GM12864 (cell line): ENCODE measurements at regions not wholly inside any gene's neighbourhood (a gene's known extent, or its start where the extent isn't known, plus 50 kb on each side); places are given as distances from the start of the nearest gene placed in this dataset.

Experiments used
- DNase-seq: peaks from one replicate; pipeline ENCODE4 v3.0.0-alpha.2; 2011; ENCODE audit warnings: low read depth
- H3K4me3 ChIP-seq: 2 replicates; pipeline ENCODE4 v1.5.1; 2011; ENCODE audit warnings: mild to moderate bottlenecking, low read depth, low read length, control low read depth
- TF ChIP-seq, protein P1 (sequence below): IDR thresholded peaks from 2 replicates; pipeline ENCODE4 v1.5.1; 2011; ENCODE audit warnings: low read depth, mild to moderate bottlenecking, moderate library complexity, low read length, control low read depth, inconsistent platforms; ENCODE audit errors: missing control alignments

DNA sequence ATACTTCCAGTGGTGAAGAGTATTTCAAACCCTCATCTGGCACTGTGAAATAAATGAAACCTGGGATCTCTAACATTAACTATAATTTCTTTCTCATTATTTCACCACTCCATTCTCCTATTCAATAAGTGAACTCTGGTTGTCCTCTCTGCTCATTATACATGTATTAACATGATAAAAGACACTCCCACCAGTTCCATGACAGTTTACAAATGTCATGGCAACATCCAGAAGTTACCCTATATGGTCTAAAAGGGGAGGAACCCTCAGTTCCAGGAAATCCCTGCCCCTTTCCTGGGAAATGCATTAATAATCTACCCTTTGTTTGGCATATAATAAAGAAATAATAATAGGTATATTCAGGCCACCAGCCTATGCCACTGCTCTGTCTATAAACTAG is 62.7 kb upstream of the BRINP3 start:
- TF ChIP-seq, protein P1, sequence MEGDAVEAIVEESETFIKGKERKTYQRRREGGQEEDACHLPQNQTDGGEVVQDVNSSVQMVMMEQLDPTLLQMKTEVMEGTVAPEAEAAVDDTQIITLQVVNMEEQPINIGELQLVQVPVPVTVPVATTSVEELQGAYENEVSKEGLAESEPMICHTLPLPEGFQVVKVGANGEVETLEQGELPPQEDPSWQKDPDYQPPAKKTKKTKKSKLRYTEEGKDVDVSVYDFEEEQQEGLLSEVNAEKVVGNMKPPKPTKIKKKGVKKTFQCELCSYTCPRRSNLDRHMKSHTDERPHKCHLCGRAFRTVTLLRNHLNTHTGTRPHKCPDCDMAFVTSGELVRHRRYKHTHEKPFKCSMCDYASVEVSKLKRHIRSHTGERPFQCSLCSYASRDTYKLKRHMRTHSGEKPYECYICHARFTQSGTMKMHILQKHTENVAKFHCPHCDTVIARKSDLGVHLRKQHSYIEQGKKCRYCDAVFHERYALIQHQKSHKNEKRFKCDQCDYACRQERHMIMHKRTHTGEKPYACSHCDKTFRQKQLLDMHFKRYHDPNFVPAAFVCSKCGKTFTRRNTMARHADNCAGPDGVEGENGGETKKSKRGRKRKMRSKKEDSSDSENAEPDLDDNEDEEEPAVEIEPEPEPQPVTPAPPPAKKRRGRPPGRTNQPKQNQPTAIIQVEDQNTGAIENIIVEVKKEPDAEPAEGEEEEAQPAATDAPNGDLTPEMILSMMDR = no peak
- no peak overlapping the region for H3K4me3 ChIP-seq
- DNase-seq = no peak

DNA sequence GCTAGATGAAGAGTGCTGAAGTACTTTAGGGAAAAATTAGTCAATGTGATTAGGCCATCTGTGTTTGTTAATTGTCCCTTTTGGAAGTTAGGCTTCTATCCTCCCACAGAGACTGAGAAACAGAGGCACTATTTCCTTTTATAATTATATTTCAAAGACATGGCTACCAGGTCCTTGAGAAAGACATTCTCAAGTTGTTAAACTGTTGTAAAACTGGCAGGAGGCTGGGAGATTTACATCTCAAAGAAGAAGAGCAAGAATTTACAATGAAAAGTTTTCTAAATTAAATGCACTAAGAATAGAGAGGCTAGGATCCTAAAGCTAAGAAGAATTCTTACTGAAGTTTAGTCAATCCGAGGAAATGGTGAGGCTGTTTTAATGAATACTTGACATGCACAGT is 74.0 kb upstream of the BRINP3 start:
- TF ChIP-seq, protein P1 = no peak
- no peak for DNase-seq
- H3K4me3 ChIP-seq = no peak overlapping the region

DNA sequence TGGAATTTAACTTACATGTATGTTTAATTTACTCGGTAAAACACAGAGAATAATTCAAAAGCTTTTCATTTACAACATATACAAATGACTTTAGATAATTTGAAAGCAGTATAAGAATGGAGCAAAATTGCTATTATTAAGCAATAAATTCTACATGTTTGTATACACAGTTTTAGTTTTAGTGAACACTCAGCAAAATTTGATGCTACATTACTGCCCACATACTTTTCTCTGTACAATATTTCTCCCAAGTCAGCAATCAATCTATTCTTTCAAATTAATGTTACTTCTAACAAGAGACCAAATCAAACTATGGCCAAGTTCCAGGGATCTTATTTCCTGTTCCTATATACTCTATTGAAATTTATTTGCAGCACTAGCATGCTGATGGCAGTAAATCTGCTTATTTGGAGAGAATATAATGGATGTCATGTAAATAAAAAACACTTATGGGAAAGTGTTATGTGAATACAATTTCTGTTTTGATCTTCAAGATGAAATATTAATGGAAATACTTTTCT is 82.6 kb upstream of the BRINP3 start:
- H3K4me3 ChIP-seq = no peak overlapping the region
- DNase-seq = no peak
- TF ChIP-seq, protein P1 = no peak

DNA sequence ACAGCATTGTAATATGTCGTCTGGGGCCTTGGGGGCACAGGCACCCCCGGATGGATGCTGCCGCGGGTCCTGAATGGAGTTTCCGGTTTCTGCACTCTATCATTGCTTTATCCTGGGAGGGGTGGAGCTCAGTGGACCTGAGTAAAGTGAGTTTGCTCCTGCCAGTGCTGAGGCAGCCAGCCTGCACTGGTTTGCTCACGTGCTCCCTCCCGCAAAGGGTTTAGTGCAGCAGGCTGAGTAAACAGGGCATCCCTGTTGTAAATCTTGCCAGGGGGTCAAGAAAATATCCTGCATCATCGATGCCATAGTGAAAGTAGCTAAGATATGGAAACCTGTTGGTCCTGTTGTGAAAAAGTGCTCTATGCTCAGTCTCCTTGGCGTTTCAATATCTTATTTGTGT is 85.6 kb upstream of the BRINP3 start:
- TF ChIP-seq, protein P1 = no peak
- no peak overlapping the region for H3K4me3 ChIP-seq
- DNase-seq = no peak

DNA sequence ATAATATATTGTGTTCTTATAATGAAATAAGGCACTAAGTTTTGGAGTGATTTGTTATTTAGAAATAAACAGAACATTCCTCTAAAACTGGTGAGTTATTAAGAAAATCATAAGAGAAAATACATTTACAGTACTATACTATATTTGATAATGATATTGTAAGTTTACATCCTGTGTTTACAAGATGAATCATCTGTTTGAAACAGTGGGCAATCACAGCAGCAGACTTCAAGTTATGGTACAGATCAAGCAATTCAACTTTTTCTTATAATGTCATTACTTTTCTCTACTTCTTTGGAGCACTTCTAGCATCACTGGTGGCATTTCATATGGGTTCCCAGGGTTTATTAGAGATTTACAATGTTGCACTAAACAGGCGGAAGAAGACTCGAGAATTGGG is 86.5 kb upstream of the BRINP3 start:
- H3K4me3 ChIP-seq = no peak overlapping the region
- TF ChIP-seq, protein P1 = no peak
- DNase-seq = no peak

DNA sequence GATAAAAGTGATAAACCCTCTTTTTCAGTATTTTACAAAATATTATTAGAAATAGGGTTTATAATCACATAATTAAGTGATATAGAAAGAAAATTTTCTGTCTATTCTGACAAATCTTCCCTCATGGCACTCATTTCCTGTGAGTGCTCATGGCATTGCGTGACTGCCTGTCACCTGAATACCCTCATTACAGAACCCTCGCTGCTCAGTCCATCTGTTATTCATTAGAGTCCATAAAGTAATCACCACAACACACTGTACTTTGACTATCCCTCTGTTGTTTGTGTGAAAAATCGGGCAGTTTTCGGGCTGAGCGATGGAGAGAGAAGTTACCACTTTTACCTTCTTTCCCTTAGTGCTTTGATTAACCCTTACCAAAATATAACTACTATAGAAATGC is 100.4 kb upstream of the BRINP3 start:
- TF ChIP-seq, protein P1 = no peak
- H3K4me3 ChIP-seq = no peak overlapping the region

DNA sequence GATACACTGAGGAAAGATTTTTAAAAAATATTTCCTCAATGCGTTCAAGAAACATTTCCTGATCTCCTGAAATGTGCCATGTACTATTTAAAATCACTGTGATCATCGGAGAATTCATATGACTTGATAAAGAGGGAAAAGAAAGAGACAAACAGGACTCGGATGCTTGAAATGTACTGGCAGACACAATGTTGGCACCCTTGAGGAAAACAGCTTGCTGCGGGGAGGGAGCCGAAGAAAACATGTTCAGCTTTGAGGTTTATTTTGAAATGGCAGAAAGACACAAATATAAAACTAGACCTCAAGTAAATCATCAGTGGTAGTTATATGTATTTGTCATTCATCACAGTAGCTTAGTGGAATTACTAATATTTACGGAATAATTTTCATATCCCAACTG is 100.9 kb upstream of the BRINP3 start:
- no peak for DNase-seq
- no peak overlapping the region for H3K4me3 ChIP-seq
- TF ChIP-seq, protein P1 = no peak

More for the DNA sequence above, 100.4 kb upstream of the BRINP3 start:
- DNase-seq = no peak
